ENCODE measurements at regions not wholly inside any gene's neighbourhood (a gene's known extent, or its start where the extent isn't known, plus 50 kb on each side); places are given as distances from the start of the nearest gene placed in this dataset.

DNA sequence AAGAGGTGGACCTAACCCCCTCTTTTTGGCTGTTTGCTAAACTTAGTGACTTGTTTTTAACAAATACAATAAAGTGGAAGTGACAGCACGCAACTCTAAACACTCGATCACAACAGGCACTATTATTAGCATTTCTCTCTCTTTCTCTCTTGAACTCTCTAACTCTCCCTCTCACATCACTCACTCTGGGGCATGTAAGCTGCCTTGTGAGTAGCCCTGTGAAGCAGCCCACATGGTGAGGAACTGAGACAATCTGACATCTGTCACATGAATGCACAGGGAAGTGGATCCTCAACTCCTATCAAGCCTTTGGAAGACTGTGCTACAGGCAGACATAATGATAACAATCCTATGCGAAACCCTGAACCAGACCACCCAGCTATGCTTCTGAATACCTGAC, 609.0 kb upstream of the CNTN5 start:
- TF ChIP-seq, protein P1, sequence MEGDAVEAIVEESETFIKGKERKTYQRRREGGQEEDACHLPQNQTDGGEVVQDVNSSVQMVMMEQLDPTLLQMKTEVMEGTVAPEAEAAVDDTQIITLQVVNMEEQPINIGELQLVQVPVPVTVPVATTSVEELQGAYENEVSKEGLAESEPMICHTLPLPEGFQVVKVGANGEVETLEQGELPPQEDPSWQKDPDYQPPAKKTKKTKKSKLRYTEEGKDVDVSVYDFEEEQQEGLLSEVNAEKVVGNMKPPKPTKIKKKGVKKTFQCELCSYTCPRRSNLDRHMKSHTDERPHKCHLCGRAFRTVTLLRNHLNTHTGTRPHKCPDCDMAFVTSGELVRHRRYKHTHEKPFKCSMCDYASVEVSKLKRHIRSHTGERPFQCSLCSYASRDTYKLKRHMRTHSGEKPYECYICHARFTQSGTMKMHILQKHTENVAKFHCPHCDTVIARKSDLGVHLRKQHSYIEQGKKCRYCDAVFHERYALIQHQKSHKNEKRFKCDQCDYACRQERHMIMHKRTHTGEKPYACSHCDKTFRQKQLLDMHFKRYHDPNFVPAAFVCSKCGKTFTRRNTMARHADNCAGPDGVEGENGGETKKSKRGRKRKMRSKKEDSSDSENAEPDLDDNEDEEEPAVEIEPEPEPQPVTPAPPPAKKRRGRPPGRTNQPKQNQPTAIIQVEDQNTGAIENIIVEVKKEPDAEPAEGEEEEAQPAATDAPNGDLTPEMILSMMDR (IDR thresholded peaks at IDR 0.05), result no peak
- TF ChIP-seq POLR2A (IDR thresholded peaks at IDR 0.05), result no peak
